Muscle of leg (tissue), 3 donors: ENCODE measurements at regions not wholly inside any gene's neighbourhood (a gene's known extent, or its start where the extent isn't known, plus 50 kb on each side); places are given as distances from the start of the nearest gene placed in this dataset.

Experiments
- DNase-seq: peaks from one replicate; pipeline ENCODE4 v3.0.0; 2013
- H3K27ac ChIP-seq: one replicate; pipeline ENCODE4 v1.5.1; 2013; ENCODE audit warnings: mild to moderate bottlenecking, low read length, control low read depth
- H3K27me3 ChIP-seq: one replicate; pipeline ENCODE4 v1.6.1; 2013; ENCODE audit warnings: low read length; ENCODE audit not compliant: control insufficient read depth, insufficient read depth
- H3K36me3 ChIP-seq: one replicate; pipeline ENCODE4 v1.6.1; 2013; ENCODE audit warnings: low read length; ENCODE audit not compliant: control insufficient read depth, insufficient read depth
- H3K4me1 ChIP-seq: one replicate; pipeline ENCODE4 v1.6.1; 2013; ENCODE audit warnings: low read length; ENCODE audit not compliant: control insufficient read depth, insufficient read depth
- H3K4me3 ChIP-seq: one replicate; pipeline ENCODE4 v1.5.1; 2013; ENCODE audit warnings: low read length, control low read depth
- H3K9me3 ChIP-seq: replicated peaks from 2 replicates; pipeline ENCODE4 v1.6.1; 2013; ENCODE audit warnings: low read depth, low read length; ENCODE audit not compliant: control insufficient read depth
- WGBS: methylation state at CpG from one replicate; pipeline ENCODE4 v1.1.5; 2013; ENCODE audit warnings: missing lambda C conversion rate; ENCODE audit not compliant: insufficient coverage; 5-methylcytosine and 5-hydroxymethylcytosine counted together

- Histone ChIP-seq H3K27ac (no peak overlapping the region), H3K27me3 (no peaks in the 10 kb centered on the region), H3K4me3 (no peak overlapping the region), H3K4me1 (no peaks in the 10 kb centered on the region), H3K36me3 (no peaks in the 10 kb centered on the region), H3K9me3 (peaks cover 4% of the 10 kb centered on the region)
- DNase-seq = no peak
- no CpG with 5 or more reads among the region's 4 CpGs for WGBS
Measured at GRCh38 chr10:58994226-58995057, 182.0 kb upstream of the PHYHIPL start.

GRCh38 chr10:58995058-58995596 lies 181.3 kb upstream of the PHYHIPL start:
- H3K4me1 ChIP-seq = no peaks in the 10 kb centered on the region
- no peak overlapping the region for H3K27ac ChIP-seq

GRCh38 chr10:58996063-58996462 lies 180.4 kb upstream of the PHYHIPL start:
- Histone ChIP-seq H3K27me3 (no peaks in the 10 kb centered on the region), H3K27ac (no peak overlapping the region), H3K4me1 (no peaks in the 10 kb centered on the region), H3K9me3 (no peaks in the 10 kb centered on the region), H3K36me3 (no peaks in the 10 kb centered on the region), H3K4me3 (no peak overlapping the region)
- no CpG with 5 or more reads among the region's 2 CpGs for WGBS
- no peak for DNase-seq

More at GRCh38 chr10:58995058-58995596, 181.3 kb upstream of the PHYHIPL start:
- Histone ChIP-seq H3K27me3 (no peaks in the 10 kb centered on the region), H3K36me3 (no peaks in the 10 kb centered on the region), H3K4me3 (no peak overlapping the region), H3K9me3 (peaks cover 3% of the 10 kb centered on the region)
- DNase-seq = no peak
- WGBS = 10% methylated on average over 2 of the region's 6 CpGs

- no peaks in the 10 kb centered on the region for H3K27me3 ChIP-seq
- no peaks in the 10 kb centered on the region for H3K9me3 ChIP-seq
- no peak overlapping the region for H3K4me3 ChIP-seq
- no peak overlapping the region for H3K27ac ChIP-seq
- H3K4me1 ChIP-seq = no peaks in the 10 kb centered on the region
- no peak for DNase-seq
- 60% methylated on average over 1 of the region's 2 CpGs for WGBS
- H3K36me3 ChIP-seq = no peaks in the 10 kb centered on the region
Measured at GRCh38 chr10:58996866-58997265, 179.6 kb upstream of the PHYHIPL start.

GRCh38 chr10:58998924-58999713 lies 177.3 kb upstream of the PHYHIPL start:
- 81% methylated on average over 4 of the region's 8 CpGs for WGBS
- Histone ChIP-seq H3K36me3 (no peaks in the 10 kb centered on the region), H3K4me1 (no peaks in the 10 kb centered on the region), H3K27me3 (no peaks in the 10 kb centered on the region), H3K9me3 (no peaks in the 10 kb centered on the region), H3K27ac (no peak overlapping the region), H3K4me3 (no peak overlapping the region)
- no peak for DNase-seq

GRCh38 chr10:59000162-59000825 lies 176.1 kb upstream of the PHYHIPL start:
- H3K4me3 ChIP-seq = no peak overlapping the region
- DNase-seq = no peak
- no peak overlapping the region for H3K27ac ChIP-seq
- 100% methylated on average over 1 of the region's 1 CpG for WGBS
- no peaks in the 10 kb centered on the region for H3K9me3 ChIP-seq
- no peaks in the 10 kb centered on the region for H3K4me1 ChIP-seq
- no peaks in the 10 kb centered on the region for H3K36me3 ChIP-seq
- no peaks in the 10 kb centered on the region for H3K27me3 ChIP-seq

- DNase-seq = no peak
- no peaks in the 10 kb centered on the region for H3K36me3 ChIP-seq
- no peak overlapping the region for H3K27ac ChIP-seq
- peaks cover 3% of the 10 kb centered on the region for H3K4me1 ChIP-seq
- no peaks in the 10 kb centered on the region for H3K27me3 ChIP-seq
- no peaks in the 10 kb centered on the region for H3K9me3 ChIP-seq
- no peak overlapping the region for H3K4me3 ChIP-seq
- WGBS = 33% methylated on average over 1 of the region's 3 CpGs
Measured at GRCh38 chr10:59002011-59002410, 174.4 kb upstream of the PHYHIPL start.

- WGBS = no CpG with 5 or more reads among the region's 1 CpG
- H3K36me3 ChIP-seq = no peaks in the 10 kb centered on the region
- H3K4me3 ChIP-seq = no peak overlapping the region
- H3K4me1 ChIP-seq = peaks cover 3% of the 10 kb centered on the region
- H3K27me3 ChIP-seq = no peaks in the 10 kb centered on the region
- no peak for DNase-seq
- no peak overlapping the region for H3K27ac ChIP-seq
- no peaks in the 10 kb centered on the region for H3K9me3 ChIP-seq
Measured at GRCh38 chr10:59003203-59003602, 173.2 kb upstream of the PHYHIPL start.

- H3K27me3 ChIP-seq = no peaks in the 10 kb centered on the region
- H3K27ac ChIP-seq = no peak overlapping the region
- H3K36me3 ChIP-seq = no peaks in the 10 kb centered on the region
- no CpG with 5 or more reads among the region's 1 CpG for WGBS
- no peaks in the 10 kb centered on the region for H3K9me3 ChIP-seq
- no peak for DNase-seq
- H3K4me3 ChIP-seq = no peak overlapping the region
- H3K4me1 ChIP-seq = peaks cover 7% of the 10 kb centered on the region
Measured at GRCh38 chr10:59004392-59004791, 172.1 kb upstream of the PHYHIPL start.
